K562 (cell line): ENCODE measurements at regions not wholly inside any gene's neighbourhood (a gene's known extent, or its start where the extent isn't known, plus 50 kb on each side); places are given as distances from the start of the nearest gene placed in this dataset.

Source experiments
- ATAC-seq: fragments of 200-7000 bp; cut with Tn5 transposase; 3 replicates; pipeline ENCODE4 v1.9.1; 2020; ENCODE audit warnings: moderate library complexity
- BruUV-seq: library from RNA; stranded (reverse); fragments of 400-500 nt; replicated peaks from 2 replicates; lab custom pipeline; 2021; lab: Mats Ljungman, UMichigan
- CTCF ChIA-PET: fragments of 300-600 bp; formaldehyde crosslinking; extraction: SDS; loops from one replicate; lab custom pipeline; 2021; ENCODE audit warnings: low intra/inter-chr PET ratio; lab: Yijun Ruan, JAX
- POLR2A ChIA-PET: fragments of 300-600, 350-650 bp; sonication (Branson Sonifier 250); formaldehyde crosslinking; extraction: SDS; loops from one replicate; lab custom pipeline; 2021; ENCODE audit warnings: antibody characterized with exemption, inconsistent platforms; lab: Yijun Ruan, JAX
- DNase-seq, 4 experiments: peaks; one replicate each; pipeline versions ENCODE4 v3.0.0 to v3.0.0-alpha.2; 2011 to 2018; ENCODE audit warnings: low spot score in 3 of 4, mixed read lengths in 3 of 4; ENCODE audit errors: extremely low read depth in 1 of 4
- FAIRE-seq: peaks from 2 replicates; lab custom pipeline; 2011; peaks lifted over from hg19 to GRCh38; lab: Jason Lieb, UNC
- H2AFZ ChIP-seq: 2 replicates; pipeline ENCODE4 v1.6.0; 2011; ENCODE audit warnings: low read depth, low read length, control low read depth, inconsistent platforms
- H3K27ac ChIP-seq: fragments of 200-600 bp; 3 replicates; pipeline ENCODE4 v1.8.0; 2011; ENCODE audit warnings: low read depth, mild to moderate bottlenecking, control low read depth, inconsistent platforms, low read length, moderate library complexity, mixed read lengths; ENCODE audit errors: extremely low read depth
- H3K27me3 ChIP-seq, 2 experiments: fragments of 300-600 bp in 1 of 2; 2 replicates in 1 of 2; 3 replicates in 1 of 2; pipeline versions ENCODE4 v1.6.0 to v1.8.0; 2011; ENCODE audit warnings: inconsistent platforms in 2 of 2, low read length in 2 of 2, mild to moderate bottlenecking in 1 of 2, mixed read lengths in 1 of 2, moderate library complexity in 1 of 2; ENCODE audit not compliant: control insufficient read depth in 2 of 2, insufficient read depth in 2 of 2
- H3K36me3 ChIP-seq: fragments of 300-600 bp; 3 replicates; pipeline ENCODE4 v1.8.0; 2011; ENCODE audit warnings: mild to moderate bottlenecking, low read length, inconsistent platforms; ENCODE audit not compliant: control insufficient read depth, insufficient read depth
- H3K4me1 ChIP-seq, 2 experiments: fragments of 200-600 bp in 1 of 2; replicated peaks in 1 of 2; 2 replicates in 1 of 2; 3 replicates in 1 of 2; pipeline versions ENCODE4 v1.5.1 to v1.8.0; 2011; ENCODE audit warnings: inconsistent platforms in 2 of 2, low read length in 2 of 2, mild to moderate bottlenecking in 1 of 2, mixed read lengths in 1 of 2, moderate library complexity in 1 of 2; ENCODE audit not compliant: control insufficient read depth in 2 of 2, insufficient read depth in 2 of 2
- H3K4me2 ChIP-seq: 2 replicates; pipeline ENCODE4 v1.6.1; 2011; ENCODE audit warnings: low read length, control low read depth, inconsistent platforms, mixed read lengths; ENCODE audit not compliant: insufficient read depth
- H3K4me3 ChIP-seq: fragments of 200-600 bp; sonication (generic), shearing (Covaris generic); 2 replicates; pipeline ENCODE4 v1.5.1; 2016; ENCODE audit warnings: control low read depth, inconsistent platforms
- H3K79me2 ChIP-seq: fragments of 200-600 bp; 3 replicates; pipeline ENCODE4 v1.8.0; 2011; ENCODE audit warnings: low read length, inconsistent platforms; ENCODE audit not compliant: control insufficient read depth, insufficient read depth
- H3K9ac ChIP-seq, 2 experiments: 2 replicates each; pipeline versions ENCODE4 v1.6.0 to v1.6.1; 2011; ENCODE audit warnings: low read depth in 2 of 2, low read length in 2 of 2, control low read depth in 1 of 2, inconsistent platforms in 1 of 2, mild to moderate bottlenecking in 1 of 2, mixed read lengths in 1 of 2; ENCODE audit not compliant: insufficient read depth in 1 of 2
- H3K9me1 ChIP-seq: one replicate; pipeline ENCODE4 v1.6.0; 2011; ENCODE audit warnings: inconsistent platforms, mild to moderate bottlenecking, low read length, moderate library complexity; ENCODE audit not compliant: control insufficient read depth, insufficient read depth
- H3K9me3 ChIP-seq: replicated peaks from 2 replicates; pipeline ENCODE4 v1.5.1; 2011; ENCODE audit warnings: low read depth, low read length, inconsistent platforms; ENCODE audit not compliant: control insufficient read depth, insufficient read depth
- H4K20me1 ChIP-seq: replicated peaks from 2 replicates; pipeline ENCODE4 v1.6.1; 2011; ENCODE audit warnings: low read length, inconsistent platforms, mixed read lengths; ENCODE audit not compliant: control insufficient read depth, insufficient read depth
- BACH1 ChIP-seq: fragments of 200-800 bp; sonication (Bioruptor generic); IDR thresholded peaks from 2 replicates; pipeline ENCODE4 v1.6.1; 2016; ENCODE audit warnings: missing genetic modification characterization, missing compliant biosample characterization
- CEBPG ChIP-seq, 3 experiments: fragments of 200-800 bp in 1 of 3; sonication (Bioruptor generic) in 1 of 3; sonication (generic) in 1 of 3; formaldehyde crosslinking in 1 of 3; IDR thresholded peaks in 2 of 3; conservative IDR thresholded peaks in 1 of 3; 2 replicates each; pipeline versions ENCODE4 v1.6.1 to v1.8.0; 2016 to 2022; ENCODE audit warnings: missing compliant biosample characterization in 2 of 3, missing genetic modification characterization in 2 of 3, mild to moderate bottlenecking in 1 of 3, missing genetic modification reagents in 1 of 3
- KLF16 ChIP-seq: IDR thresholded peaks from 2 replicates; pipeline ENCODE4 v1.6.1; 2016; ENCODE audit warnings: antibody characterized with exemption
- PATZ1 ChIP-seq: fragments of 250-450 bp; sonication (Bioruptor Pico); IDR thresholded peaks from 2 replicates; pipeline ENCODE4 v1.5.0; 2020; ENCODE audit warnings: mild to moderate bottlenecking, borderline replicate concordance
- USF2 ChIP-seq: sonication (generic); formaldehyde crosslinking; IDR thresholded peaks from 2 replicates; pipeline ENCODE4 v1.5.0; 2020; ENCODE audit warnings: missing genetic modification reagents
- ZNF592 ChIP-seq: fragments of 450-650 bp; IDR thresholded peaks from 2 replicates; pipeline ENCODE4 v1.6.1; 2017; ENCODE audit warnings: antibody characterized with exemption, mild to moderate bottlenecking
- ZNF79 ChIP-seq: fragments of 250-450 bp; sonication (Bioruptor Pico); IDR thresholded peaks from 2 replicates; pipeline ENCODE4 v1.4.0; 2020; ENCODE audit warnings: low read depth, mild to moderate bottlenecking, moderate library complexity
- ZNF830 ChIP-seq: fragments of 250-450 bp; sonication (Bioruptor Pico); IDR thresholded peaks from 2 replicates; pipeline ENCODE4 v1.5.0; 2021; ENCODE audit warnings: mild to moderate bottlenecking
- WGBS: fragments of 100-300 bp; shearing (Covaris generic); methylation state at CpG from one replicate; pipeline ENCODE4 v1.1.6; 2016; ENCODE audit warnings: low coverage, mixed read lengths; ENCODE audit not compliant: insufficient coverage; ENCODE audit errors: missing lambda C conversion rate; 5-methylcytosine and 5-hydroxymethylcytosine counted together
- in situ Hi-C: fragments of 300-500 bp; cut with MboI; formaldehyde crosslinking; loops from 4 replicates; pipeline ENCODE4 v1.15.0; 2018; ENCODE audit warnings: inconsistent platforms, mixed read lengths
- intact Hi-C: fragments of 100-400 bp; cut with micrococcal nuclease; formaldehyde crosslinking; loops from 2 replicates; pipeline ENCODE4 v1.14.2; 2022

- H3K27me3 ChIP-seq, result no peaks in the 10 kb centered on the region
- H3K4me2 ChIP-seq, result no peak overlapping the region
- no peaks in the 10 kb centered on the region for H3K36me3 ChIP-seq
- H3K9me3 ChIP-seq, result peaks cover 2% of the 10 kb centered on the region; the same call in 1 of the 2 replicates
- no peaks in the 10 kb centered on the region for H3K9me1 ChIP-seq
- no TSS peak for BruUV-seq
- H3K9ac ChIP-seq, result no peak overlapping the region
- TF ChIP-seq USF2 (no peak), CEBPG (CRISPR knock-in tag; IDR thresholded peaks at IDR 0.05) (no peak), CEBPG (tag; conservative IDR thresholded peaks at IDR 0.05 in 1 of 2, IDR thresholded peaks at IDR 0.05 in 1 of 2) (no peak), ZNF830 (CRISPR knock-in tag) (no peak), ZNF79 (CRISPR knock-in tag) (no peak), PATZ1 (CRISPR knock-in tag) (no peak), KLF16 (no peak), BACH1 (tag) (no peak), ZNF592 (no peak)
- H2AFZ ChIP-seq, result no peak overlapping the region
- intact Hi-C loops, result no loop called here
- no peaks in the 10 kb centered on the region for H3K4me1 ChIP-seq
- POLR2A ChIA-PET, result no interaction called here
- CTCF ChIA-PET, result no interaction called here
- DNase-seq, result no peak
- 0% methylated on average over 4 of the region's 4 CpGs for WGBS
- FAIRE-seq, result no peak
- in situ Hi-C loops, result no loop called here
- ATAC-seq, result no peak
- no peak overlapping the region for H3K4me3 ChIP-seq
- H3K79me2 ChIP-seq, result no peaks in the 10 kb centered on the region
- H3K27ac ChIP-seq, result no peak overlapping the region
- H4K20me1 ChIP-seq, result no peaks in the 10 kb centered on the region
Measured at GRCh38 chr1:101723415-101723814, 273.3 kb downstream of the OLFM3 start.
